HEK293T (cell line): ENCODE measurements at regions not wholly inside any gene's neighbourhood (a gene's known extent, or its start where the extent isn't known, plus 50 kb on each side); places are given as distances from the start of the nearest gene placed in this dataset.

Experiments used
- CTCF ChIA-PET: fragments of 350-600 bp; formaldehyde crosslinking; extraction: SDS; loops from one replicate; lab custom pipeline; 2021; ENCODE audit warnings: antibody characterized with exemption, inconsistent platforms; lab: Yijun Ruan, JAX
- POLR2A ChIA-PET: fragments of 350-600 bp; formaldehyde crosslinking; extraction: SDS; loops from one replicate; lab custom pipeline; 2020; ENCODE audit warnings: antibody characterized with exemption, inconsistent platforms; lab: Yijun Ruan, JAX
- DNase-seq: peaks from one replicate; pipeline ENCODE4 v3.0.0; 2012; ENCODE audit warnings: mixed read lengths; ENCODE audit errors: extremely low spot score
- ARNT ChIP-seq: fragments of 450-650 bp; IDR thresholded peaks from 2 replicates; pipeline ENCODE4 v1.6.1; 2017; ENCODE audit warnings: mild to moderate bottlenecking
- BHLHE40 ChIP-seq: fragments of 450-650 bp; IDR thresholded peaks from 2 replicates; pipeline ENCODE4 v1.6.1; 2016; ENCODE audit warnings: mild to moderate bottlenecking, moderate library complexity, borderline replicate concordance
- CTBP1 ChIP-seq: fragments of 450-650 bp; IDR thresholded peaks from 2 replicates; pipeline ENCODE4 v1.6.1; 2016; ENCODE audit warnings: borderline replicate concordance
- ELF4 ChIP-seq: fragments of 450-650 bp; IDR thresholded peaks from 2 replicates; pipeline ENCODE4 v1.6.1; 2017; ENCODE audit warnings: antibody characterized with exemption
- FOXA1 ChIP-seq: fragments of 450-650 bp; IDR thresholded peaks from 2 replicates; pipeline ENCODE4 v1.6.1; 2016; ENCODE audit warnings: mild to moderate bottlenecking
- FOXK2 ChIP-seq: fragments of 450-650 bp; IDR thresholded peaks from 2 replicates; pipeline ENCODE4 v1.6.1; 2016; ENCODE audit warnings: mild to moderate bottlenecking
- FOXM1 ChIP-seq: fragments of 450-650 bp; IDR thresholded peaks from 2 replicates; pipeline ENCODE4 v1.6.1; 2017; ENCODE audit warnings: mild to moderate bottlenecking, borderline replicate concordance
- HDGF ChIP-seq: fragments of 450-650 bp; IDR thresholded peaks from 2 replicates; pipeline ENCODE4 v1.6.1; 2017; ENCODE audit warnings: antibody characterized with exemption, borderline replicate concordance
- L3MBTL2 ChIP-seq: fragments of 450-650 bp; conservative IDR thresholded peaks from 2 replicates; pipeline ENCODE4 v1.6.1; 2016; ENCODE audit warnings: mild to moderate bottlenecking
- LEF1 ChIP-seq: fragments of 450-650 bp; IDR thresholded peaks from 2 replicates; pipeline ENCODE4 v1.6.1; 2017; ENCODE audit warnings: mild to moderate bottlenecking, borderline replicate concordance
- NFRKB ChIP-seq: fragments of 450-650 bp; IDR thresholded peaks from 2 replicates; pipeline ENCODE4 v1.6.1; 2016; ENCODE audit warnings: mild to moderate bottlenecking, moderate library complexity
- SP1 ChIP-seq: fragments of 450-650 bp; IDR thresholded peaks from 2 replicates; pipeline ENCODE4 v1.6.1; 2017
- SUZ12 ChIP-seq: fragments of 450-650 bp; IDR thresholded peaks from 2 replicates; pipeline ENCODE4 v1.6.1; 2016; ENCODE audit warnings: mild to moderate bottlenecking
- TARDBP ChIP-seq: fragments of 450-650 bp; IDR thresholded peaks from 2 replicates; pipeline ENCODE4 v1.6.1; 2016
- ZNF384 ChIP-seq: fragments of 450-650 bp; IDR thresholded peaks from 2 replicates; pipeline ENCODE4 v1.6.1; 2016
- TF ChIP-seq, protein P1 (sequence below): fragments of 450-650 bp; IDR thresholded peaks from 2 replicates; pipeline ENCODE4 v1.6.1; 2016

DNA sequence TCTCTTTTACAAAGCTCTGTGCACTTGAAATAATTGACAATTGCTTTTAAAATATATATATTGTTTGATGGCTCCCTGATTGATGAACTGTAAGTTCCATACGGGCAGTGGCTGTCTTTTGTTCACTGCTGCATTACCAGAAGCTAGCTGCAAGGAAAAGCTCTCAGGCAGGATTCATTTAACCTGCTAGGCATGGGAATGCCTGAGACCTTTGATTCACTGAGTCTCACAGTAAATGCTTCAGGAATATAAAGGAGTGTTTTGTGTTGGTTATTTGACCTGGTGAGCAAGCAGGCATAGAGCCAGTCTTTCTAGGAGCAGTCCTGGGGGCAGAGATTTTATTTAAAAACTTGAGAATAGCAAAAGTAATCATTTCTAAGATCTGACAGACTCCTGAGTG is 193.2 kb upstream of the ITGA4 start:
- TF ChIP-seq FOXA1 = no peak
- TF ChIP-seq L3MBTL2 = no peak
- no peak for TF ChIP-seq FOXM1
- TF ChIP-seq, protein P1, sequence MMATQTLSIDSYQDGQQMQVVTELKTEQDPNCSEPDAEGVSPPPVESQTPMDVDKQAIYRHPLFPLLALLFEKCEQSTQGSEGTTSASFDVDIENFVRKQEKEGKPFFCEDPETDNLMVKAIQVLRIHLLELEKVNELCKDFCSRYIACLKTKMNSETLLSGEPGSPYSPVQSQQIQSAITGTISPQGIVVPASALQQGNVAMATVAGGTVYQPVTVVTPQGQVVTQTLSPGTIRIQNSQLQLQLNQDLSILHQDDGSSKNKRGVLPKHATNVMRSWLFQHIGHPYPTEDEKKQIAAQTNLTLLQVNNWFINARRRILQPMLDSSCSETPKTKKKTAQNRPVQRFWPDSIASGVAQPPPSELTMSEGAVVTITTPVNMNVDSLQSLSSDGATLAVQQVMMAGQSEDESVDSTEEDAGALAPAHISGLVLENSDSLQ = no peak
- no peak for TF ChIP-seq ELF4
- no peak for TF ChIP-seq FOXK2
- TF ChIP-seq ZNF384 = no peak
- TF ChIP-seq TARDBP = no peak
- TF ChIP-seq NFRKB = no peak
- TF ChIP-seq ARNT = no peak
- TF ChIP-seq CTBP1 = no peak
- TF ChIP-seq BHLHE40 = no peak
- TF ChIP-seq SP1 = no peak
- no peak for TF ChIP-seq SUZ12
- CTCF ChIA-PET = interaction anchor here (0.6 kb wide), 1 partner anchor 17 kb away, joined by 11 read pairs; no protein-coding TSS in a partner anchor

DNA sequence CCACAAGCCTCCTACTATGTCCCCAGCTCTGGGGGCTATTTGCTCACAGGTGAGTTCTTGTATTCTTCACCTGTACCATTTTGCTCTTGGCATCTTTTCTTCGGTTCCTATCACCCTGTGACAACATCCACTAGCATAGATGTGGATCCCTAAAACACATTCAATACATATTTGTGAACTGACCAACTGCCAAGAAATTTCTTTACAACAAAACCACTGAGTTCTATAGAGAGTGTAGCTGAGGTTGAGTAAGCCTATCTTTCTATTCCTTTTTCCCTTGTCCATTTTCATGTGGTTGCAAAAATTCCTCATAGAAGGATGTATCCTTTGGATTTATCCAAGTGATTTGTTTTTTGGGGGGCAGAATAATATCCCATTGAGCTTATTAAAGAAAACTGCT is 192.7 kb upstream of the ITGA4 start:
- no peak for TF ChIP-seq ELF4
- TF ChIP-seq FOXM1 = no peak
- TF ChIP-seq SP1 = no peak
- TF ChIP-seq TARDBP = no peak
- no peak for TF ChIP-seq LEF1
- TF ChIP-seq NFRKB = no peak
- no peak for TF ChIP-seq ZNF384
- no peak for TF ChIP-seq HDGF
- TF ChIP-seq CTBP1 = no peak
- no peak for TF ChIP-seq SUZ12
- TF ChIP-seq FOXA1 = no peak
- TF ChIP-seq ARNT = no peak
- no peak for TF ChIP-seq BHLHE40
- ChIA-PET CTCF (interaction anchor here (0.6 kb wide), 2 partner anchors 18 to 322 kb away, joined by 3 to 11 read pairs; no protein-coding TSS in a partner anchor), POLR2A (no interaction called here)
- DNase-seq = no peak

More for the DNA sequence above, 193.2 kb upstream of the ITGA4 start:
- POLR2A ChIA-PET = no interaction called here
- DNase-seq = no peak

DNA sequence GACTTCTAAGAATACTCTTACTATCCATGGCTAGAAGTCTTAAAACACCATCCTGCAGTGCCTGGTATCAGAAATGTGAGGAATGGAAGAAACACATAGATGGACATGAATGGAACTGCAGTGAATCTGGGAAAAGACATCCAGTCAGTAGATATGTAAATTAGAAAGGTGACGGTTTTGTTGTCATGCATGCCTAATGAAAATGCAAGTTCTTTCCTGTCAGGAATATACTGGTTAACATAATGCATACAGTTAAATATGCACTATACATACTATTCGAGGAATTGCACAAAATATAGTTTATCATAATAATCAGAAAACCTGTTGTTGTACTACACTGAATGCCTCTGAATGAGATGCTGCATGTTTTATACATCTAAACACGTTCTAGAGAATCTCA is 190.6 kb upstream of the ITGA4 start:
- DNase-seq = no peak
- ChIA-PET CTCF (no interaction called here), POLR2A (no interaction called here)
- TF ChIP-seq FOXA1 = no peak
- TF ChIP-seq CTBP1 = no peak

DNA sequence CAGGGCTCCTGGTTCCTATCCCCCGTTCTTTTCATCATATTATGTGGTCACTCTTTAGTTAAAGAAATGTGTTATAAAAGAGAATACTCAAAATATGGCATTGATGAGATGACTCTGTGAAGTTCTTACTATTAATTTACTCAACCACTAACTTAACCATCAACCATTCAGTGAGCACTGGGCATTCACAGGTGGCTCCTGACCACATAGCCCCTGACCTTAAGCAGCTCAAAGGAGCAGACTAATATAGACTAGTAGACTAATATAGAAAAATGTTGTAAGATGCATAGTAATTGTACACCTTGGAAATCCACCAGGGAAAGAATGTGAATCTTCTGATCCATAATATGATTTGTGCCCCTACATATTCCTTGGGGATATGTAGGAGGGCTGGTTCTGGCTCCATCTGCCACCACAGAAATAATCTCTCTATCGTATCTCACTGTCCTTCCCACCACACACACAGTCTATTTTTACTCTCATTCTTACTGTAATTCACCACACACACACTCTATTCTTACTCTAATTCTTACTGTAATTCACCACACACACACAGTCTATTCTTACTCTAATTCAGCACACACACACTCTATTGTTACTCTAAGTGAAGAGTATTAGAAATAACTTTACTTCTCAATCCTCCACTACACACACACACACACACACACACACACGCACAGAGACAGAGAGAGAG is 188.9 kb upstream of the ITGA4 start:
- TF ChIP-seq SP1 (no peak), CTBP1 (no peak), TARDBP (no peak)
- no peak for DNase-seq
- ChIA-PET POLR2A (no interaction called here), CTCF (interaction anchor here (0.6 kb wide), 1 partner anchor 1346 kb away, joined by 3 read pairs; no protein-coding TSS in a partner anchor)

DNA sequence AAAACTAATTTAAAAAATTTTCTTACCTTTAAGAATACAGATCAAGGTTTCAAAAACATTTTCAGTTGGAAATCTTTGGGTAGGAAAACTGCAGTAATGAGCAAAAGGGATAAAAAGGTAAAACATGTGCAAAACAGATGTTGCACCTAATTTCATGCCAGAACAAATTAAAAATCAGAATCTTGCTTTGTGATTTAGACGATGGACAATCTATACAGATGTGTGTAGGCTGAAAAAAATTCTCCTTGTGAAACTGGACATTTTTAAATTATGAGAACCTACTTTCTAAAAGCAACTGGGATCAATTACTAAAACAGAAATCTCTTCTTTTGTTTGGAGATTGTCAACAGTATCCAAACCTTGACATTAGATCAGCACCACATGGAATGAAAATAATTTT is 183.2 kb upstream of the ITGA4 start:
- TF ChIP-seq SUZ12 = no peak
- no peak for TF ChIP-seq SP1
- TF ChIP-seq LEF1 = no peak
- no peak for TF ChIP-seq NFRKB
- TF ChIP-seq FOXA1 = no peak
- no peak for TF ChIP-seq ARNT
- POLR2A ChIA-PET = no interaction called here
- CTCF ChIA-PET = no interaction called here
- no peak for DNase-seq

DNA sequence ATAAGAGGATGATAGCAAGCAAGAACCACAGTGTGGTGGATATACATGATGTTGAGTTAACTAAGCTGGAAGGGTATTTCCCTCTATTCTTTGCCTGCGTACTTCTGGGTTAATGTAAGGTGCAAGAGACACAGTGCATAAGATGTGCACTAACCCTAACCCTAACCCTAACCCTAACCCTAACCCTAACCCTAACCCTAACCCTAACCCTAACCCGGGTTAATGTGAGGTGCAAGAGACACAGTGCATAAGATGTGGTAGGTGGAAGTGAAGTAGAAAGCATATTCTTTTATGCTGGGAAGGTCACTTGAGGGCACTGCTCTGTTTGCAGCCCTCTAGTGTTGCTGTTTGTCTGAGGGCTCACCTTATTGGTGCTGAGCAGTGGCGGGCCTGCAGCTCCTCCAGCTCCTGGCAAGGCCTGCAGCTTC is 181.5 kb upstream of the ITGA4 start:
- ChIA-PET POLR2A (no interaction called here), CTCF (no interaction called here)
- no peak for DNase-seq
- no peak for TF ChIP-seq FOXA1
- no peak for TF ChIP-seq ARNT
- TF ChIP-seq TARDBP = no peak
- TF ChIP-seq FOXK2 = no peak
- TF ChIP-seq, protein P1 = no peak
- no peak for TF ChIP-seq LEF1
- TF ChIP-seq HDGF = no peak
- no peak for TF ChIP-seq FOXM1
- TF ChIP-seq BHLHE40 = no peak
- TF ChIP-seq ZNF384 = no peak
- TF ChIP-seq ELF4 = no peak
- no peak for TF ChIP-seq L3MBTL2
- TF ChIP-seq SP1 = no peak
- no peak for TF ChIP-seq NFRKB
- TF ChIP-seq SUZ12 = no peak
- TF ChIP-seq CTBP1 = no peak

DNA sequence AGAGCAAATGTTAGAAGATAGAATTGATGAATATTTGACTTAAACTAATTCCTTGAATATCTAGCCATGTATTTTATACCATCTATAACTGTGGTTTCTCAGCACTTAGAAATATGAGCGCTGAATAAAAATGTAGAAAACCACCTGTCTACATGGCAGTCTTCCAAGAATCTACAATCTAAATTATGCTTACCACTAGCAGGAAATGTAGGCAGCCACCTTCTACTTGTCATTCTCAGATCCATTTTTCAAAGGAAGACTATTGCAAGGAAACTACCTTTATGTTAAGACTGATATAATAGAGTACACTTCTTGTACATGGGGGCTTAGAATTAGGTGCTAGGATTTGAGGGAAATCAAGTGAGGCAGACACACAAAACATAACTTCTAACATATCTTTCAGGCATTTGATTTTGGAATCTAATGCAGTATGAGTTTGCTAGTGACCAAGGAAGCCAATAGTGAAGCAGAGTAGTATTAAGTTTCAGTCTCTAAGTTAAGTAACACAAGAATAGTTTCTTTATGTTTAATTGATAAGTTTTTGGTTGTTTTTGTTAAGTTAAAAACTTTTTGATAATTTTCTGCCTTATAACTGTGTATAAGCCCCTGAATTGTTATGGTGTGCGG is 175.9 kb upstream of the ITGA4 start:
- DNase-seq = no peak
- TF ChIP-seq FOXM1 (no peak), CTBP1 (no peak), SP1 (no peak), BHLHE40 (no peak), LEF1 (no peak), ELF4 (no peak), HDGF (no peak), ARNT (no peak), ZNF384 (no peak), FOXA1 (no peak), TARDBP (no peak), NFRKB (no peak), SUZ12 (no peak), FOXK2 (no peak)
- TF ChIP-seq, protein P1 = no peak
- ChIA-PET POLR2A (no interaction called here), CTCF (no interaction called here)
